ENCODE measurements at regions not wholly inside any gene's neighbourhood (a gene's known extent, or its start where the extent isn't known, plus 50 kb on each side); places are given as distances from the start of the nearest gene placed in this dataset.

DNA sequence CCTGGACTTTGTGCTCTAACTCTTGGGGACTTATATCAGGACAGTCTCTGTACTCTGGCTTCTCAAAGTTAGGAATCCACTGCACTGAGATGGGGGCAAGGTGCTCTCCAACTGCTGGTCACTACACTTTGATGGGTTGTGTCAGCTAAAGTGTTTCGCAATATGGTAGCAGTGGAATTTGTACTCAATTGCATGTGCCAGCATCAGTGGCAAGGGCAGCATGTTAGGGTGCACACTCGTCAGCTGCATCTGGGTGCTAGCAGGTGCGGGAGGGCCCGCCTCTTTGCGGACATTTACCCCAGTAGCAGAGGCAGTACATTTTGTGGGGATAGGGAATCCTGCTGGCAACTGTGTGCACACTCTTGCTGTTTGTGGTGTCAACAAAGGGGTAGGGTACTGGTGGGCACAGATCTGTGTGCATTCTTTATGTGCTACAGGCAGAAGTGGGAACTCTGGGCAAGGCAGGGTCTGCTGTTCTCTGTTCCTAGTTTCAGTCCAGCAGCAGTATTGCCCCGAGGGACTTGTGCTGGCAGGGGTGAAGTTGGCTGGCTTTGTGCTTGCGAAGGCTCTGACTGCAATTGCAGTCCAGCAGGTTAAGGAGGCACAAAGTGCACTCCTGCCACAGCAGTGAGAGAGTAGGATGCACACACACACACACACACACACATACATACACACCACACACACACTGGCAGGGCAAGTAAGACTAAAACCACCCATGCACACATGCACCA is 924.8 kb upstream of the CDH9 start:
- no peak for DNase-seq
- no peaks in the 10 kb centered on the region for H3K27me3 ChIP-seq
- H3K27ac ChIP-seq = no peak overlapping the region
- no peaks in the 10 kb centered on the region for H3K36me3 ChIP-seq
- no peaks in the 10 kb centered on the region for H3K9me3 ChIP-seq
- no peak for TF ChIP-seq POLR2AphosphoS5 (IDR thresholded peaks at IDR 0.05)
- in situ Hi-C loops (cut with MboI; ENCODE audit: low pct_ligation_motif_present in 1 of 4, low pct_unique_long_range_greater_than_20kb in 1 of 4, low sequenced_read_pairs in 3 of 4) = no loop called here
- WGBS, 2 donors (ENCODE audit: low coverage in 1 of 2) = 80% methylated on average over 7 of the region's 7 CpGs; no CpG with 5 or more reads in 1 of the 2 donors
- H3K4me3 ChIP-seq = no peak overlapping the region
- H3K4me1 ChIP-seq = no peaks in the 10 kb centered on the region
- intact Hi-C loops (cut with DNase I; ENCODE audit: low total_unique reads) = no loop called here

DNA sequence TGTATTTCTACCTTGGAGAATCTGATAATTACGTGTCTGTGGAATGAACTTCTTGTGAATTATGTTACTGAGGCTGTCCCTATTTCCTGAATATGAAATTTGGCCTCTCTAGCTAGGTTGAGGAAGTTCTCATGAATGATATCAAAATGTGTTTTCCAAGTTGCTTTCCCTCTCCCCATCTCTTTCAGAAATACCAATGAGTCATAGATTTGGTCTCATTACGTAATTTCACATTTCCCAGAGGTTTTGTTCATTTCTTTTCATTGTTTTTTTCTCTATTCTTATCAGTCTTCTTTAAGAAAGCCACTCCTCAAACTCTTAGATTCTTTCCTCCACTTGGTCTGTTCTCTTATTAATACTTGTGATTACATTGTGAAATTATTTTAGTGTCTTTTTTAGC is 923.8 kb upstream of the CDH9 start:
- Histone ChIP-seq H3K4me1 (no peaks in the 10 kb centered on the region), H3K27me3 (no peaks in the 10 kb centered on the region), H3K9me3 (peaks cover 0 to 4% of the 10 kb centered on the region in 2 donors), H3K27ac (no peak overlapping the region), H3K36me3 (no peaks in the 10 kb centered on the region), H3K4me3 (no peak overlapping the region)
- DNase-seq = no peak
- intact Hi-C loops (cut with DNase I; ENCODE audit: low total_unique reads) (no loop called here), in situ Hi-C loops (cut with MboI; ENCODE audit: low pct_ligation_motif_present in 1 of 4, low pct_unique_long_range_greater_than_20kb in 1 of 4, low sequenced_read_pairs in 3 of 4) (no loop called here)
- WGBS, 2 donors (ENCODE audit: low coverage in 1 of 2) = 37% methylated on average over 2 of the region's 2 CpGs
- TF ChIP-seq POLR2AphosphoS5 (IDR thresholded peaks at IDR 0.05) (no peak), EP300 (IDR thresholded peaks at IDR 0.05; ENCODE audit: low read depth) (no peak), POLR2A (IDR thresholded peaks at IDR 0.05) (no peak), CTCF (IDR thresholded peaks at IDR 0.05) (no peak)

GRCh38 chr5:27947088-27947487 is 908.7 kb upstream of the CDH9 start:
- intact Hi-C loops (cut with DNase I; ENCODE audit: low total_unique reads) (no loop called here), in situ Hi-C loops (cut with MboI; ENCODE audit: low pct_ligation_motif_present in 1 of 4, low pct_unique_long_range_greater_than_20kb in 1 of 4, low sequenced_read_pairs in 3 of 4) (no loop called here)
- Histone ChIP-seq H3K36me3 (no peaks in the 10 kb centered on the region), H3K27ac (no peak overlapping the region), H3K27me3 (no peaks in the 10 kb centered on the region), H3K4me3 (no peak overlapping the region), H3K4me1 (no peaks in the 10 kb centered on the region), H3K9me3 (no peaks in the 10 kb centered on the region)
- DNase-seq = no peak
- TF ChIP-seq CTCF (IDR thresholded peaks at IDR 0.05) = no peak
- TF ChIP-seq EP300 (IDR thresholded peaks at IDR 0.05; ENCODE audit: low read depth) = no peak
- TF ChIP-seq POLR2AphosphoS5 (IDR thresholded peaks at IDR 0.05) = no peak
- no peak for TF ChIP-seq POLR2A (IDR thresholded peaks at IDR 0.05)
- 0 to 23% methylated on average over 1 of the region's 1 CpG for WGBS, 2 donors (ENCODE audit: low coverage in 1 of 2)

- no peak overlapping the region for H3K4me3 ChIP-seq
- no peak overlapping the region for H3K27ac ChIP-seq
- H3K9me3 ChIP-seq = no peaks in the 10 kb centered on the region
- TF ChIP-seq EP300 (IDR thresholded peaks at IDR 0.05; ENCODE audit: low read depth) (no peak), POLR2AphosphoS5 (IDR thresholded peaks at IDR 0.05) (no peak), POLR2A (IDR thresholded peaks at IDR 0.05) (no peak), CTCF (IDR thresholded peaks at IDR 0.05) (no peak)
- DNase-seq = no peak
- intact Hi-C loops (cut with DNase I; ENCODE audit: low total_unique reads) = no loop called here
- 70 to 92% methylated on average over 3 of the region's 3 CpGs for WGBS, 2 donors (ENCODE audit: low coverage in 1 of 2)
- no peaks in the 10 kb centered on the region for H3K36me3 ChIP-seq
- no peaks in the 10 kb centered on the region for H3K27me3 ChIP-seq
- in situ Hi-C loops (cut with MboI; ENCODE audit: low pct_ligation_motif_present in 1 of 4, low pct_unique_long_range_greater_than_20kb in 1 of 4, low sequenced_read_pairs in 3 of 4) = no loop called here
- no peaks in the 10 kb centered on the region for H3K4me1 ChIP-seq
Observed at GRCh38 chr5:27944471-27944870, 906.1 kb upstream of the CDH9 start.

DNA sequence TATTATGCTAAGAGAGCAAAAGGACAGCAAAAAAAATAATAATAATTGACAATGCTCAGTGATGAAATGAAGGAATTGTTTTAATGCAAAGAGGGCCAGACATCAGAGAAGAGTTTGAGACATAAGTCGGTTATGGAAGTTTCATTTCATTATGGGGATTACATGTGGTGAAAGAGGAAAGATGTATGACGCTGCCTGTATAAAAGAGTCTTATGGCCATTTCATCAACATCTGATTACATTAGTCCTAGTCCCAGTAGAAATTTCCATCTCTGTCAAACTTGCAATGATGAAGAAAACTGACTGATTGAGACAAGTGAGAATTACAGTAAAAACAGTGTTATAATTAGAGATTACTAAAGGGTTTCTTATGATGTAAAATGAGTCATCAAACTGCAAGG is 900.6 kb upstream of the CDH9 start:
- Histone ChIP-seq H3K36me3 (no peaks in the 10 kb centered on the region), H3K4me1 (no peaks in the 10 kb centered on the region), H3K4me3 (no peak overlapping the region), H3K27me3 (no peaks in the 10 kb centered on the region), H3K9me3 (no peaks in the 10 kb centered on the region), H3K27ac (no peak overlapping the region)
- WGBS, 2 donors (ENCODE audit: low coverage in 1 of 2) = 85 to 86% methylated on average over 2 of the region's 2 CpGs
- TF ChIP-seq EP300 (IDR thresholded peaks at IDR 0.05; ENCODE audit: low read depth) (no peak), POLR2AphosphoS5 (IDR thresholded peaks at IDR 0.05) (no peak), CTCF (IDR thresholded peaks at IDR 0.05) (no peak), POLR2A (IDR thresholded peaks at IDR 0.05) (no peak)
- in situ Hi-C loops (cut with MboI; ENCODE audit: low pct_ligation_motif_present in 1 of 4, low pct_unique_long_range_greater_than_20kb in 1 of 4, low sequenced_read_pairs in 3 of 4) = no loop called here
- DNase-seq = no peak
- intact Hi-C loops (cut with DNase I; ENCODE audit: low total_unique reads) = no loop called here
